GM19463 (cell line): ENCODE measurements at regions not wholly inside any gene's neighbourhood (a gene's known extent, or its start where the extent isn't known, plus 50 kb on each side); places are given as distances from the start of the nearest gene placed in this dataset.

Experiments
- ATAC-seq: cut with Tn5 transposase; IDR thresholded peaks from one replicate; pipeline ENCODE4 v1.9.1; 2021; ENCODE audit warnings: mild to moderate bottlenecking, moderate library complexity; ENCODE audit not compliant: unreplicated experiment

- ATAC-seq: no peak
Observed at GRCh38 chr17:12575641-12576040, 90.0 kb upstream of the MYOCD start.

GRCh38 chr17:12579288-12579687 lies 86.4 kb upstream of the MYOCD start:
- no peak for ATAC-seq

GRCh38 chr17:12580640-12581039 lies 85.0 kb upstream of the MYOCD start:
- no peak for ATAC-seq

DNA sequence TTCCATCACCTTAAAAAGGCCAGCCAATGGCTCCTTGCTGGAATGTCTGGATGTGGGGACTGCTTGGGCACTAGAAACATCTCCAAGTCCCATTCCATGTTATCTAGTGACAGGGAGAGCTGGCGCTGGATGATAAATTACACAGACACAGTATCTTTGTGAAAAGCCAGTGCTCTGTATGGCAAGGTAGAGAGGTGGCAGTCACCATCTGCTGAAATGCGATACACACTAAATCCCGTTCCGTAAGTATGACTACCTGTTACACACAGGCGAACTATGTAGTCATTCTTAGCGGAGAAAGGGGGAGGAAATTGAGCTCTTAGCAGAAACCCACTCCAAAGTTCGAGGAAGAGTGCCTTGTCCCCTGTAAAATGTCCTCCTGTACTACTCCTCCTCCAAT lies 81.0 kb upstream of the MYOCD start:
- ATAC-seq: no peak

DNA sequence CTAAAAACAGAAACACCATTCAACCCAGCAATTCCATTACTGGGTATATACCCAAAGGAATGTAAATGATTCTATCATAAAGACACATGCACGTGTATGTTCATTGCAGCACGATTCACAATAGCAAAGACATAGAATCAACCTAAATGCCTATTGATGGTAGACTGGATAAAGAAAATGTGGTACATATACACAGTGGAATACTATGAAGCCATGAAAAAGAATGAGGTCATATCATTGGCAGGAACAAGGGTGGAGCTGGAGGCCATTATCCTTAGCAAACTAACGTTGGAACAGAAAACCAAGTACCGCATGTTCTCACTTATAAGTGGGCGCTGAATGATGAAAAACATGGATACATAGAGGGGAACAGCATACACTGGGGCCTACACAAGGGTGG lies 77.2 kb upstream of the MYOCD start:
- ATAC-seq: no peak

GRCh38 chr17:12590417-12590816 lies 75.3 kb upstream of the MYOCD start:
- ATAC-seq: no peak

DNA sequence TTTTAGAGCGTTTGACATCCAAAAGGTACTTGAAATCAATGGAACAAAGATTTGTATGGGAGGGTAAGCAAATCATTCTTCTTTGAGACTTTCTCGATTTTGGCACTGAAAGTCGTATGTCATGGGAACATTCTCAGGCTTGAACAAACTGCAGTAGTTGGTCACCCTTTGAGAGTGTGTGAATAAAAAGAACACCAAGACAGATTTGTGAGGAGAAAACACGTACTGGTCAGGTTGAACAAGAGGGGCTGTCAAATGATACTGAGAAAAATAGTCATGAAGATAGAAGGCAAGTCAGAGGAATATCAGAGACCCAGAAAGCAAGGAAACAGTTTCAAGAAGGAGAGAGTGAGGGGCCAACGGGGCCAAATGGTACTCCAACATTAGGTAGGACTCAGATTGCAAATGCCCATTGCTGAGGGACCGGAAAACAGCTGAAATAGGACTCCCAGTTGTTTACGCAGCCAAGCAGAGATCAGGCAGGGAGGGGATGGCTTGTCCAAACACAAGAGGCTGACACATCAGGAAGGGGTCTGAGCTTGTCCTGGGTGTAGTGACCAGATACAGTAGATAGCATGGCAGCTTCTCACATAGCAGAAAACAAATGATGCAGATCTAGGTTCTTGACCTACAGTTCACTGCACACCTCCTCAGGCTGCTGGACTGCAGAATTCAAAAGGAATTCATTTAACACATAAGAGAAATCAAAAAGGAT lies 74.5 kb upstream of the MYOCD start:
- ATAC-seq: no peak

GRCh38 chr17:12592941-12593340 lies 72.7 kb upstream of the MYOCD start:
- ATAC-seq: no peak

DNA sequence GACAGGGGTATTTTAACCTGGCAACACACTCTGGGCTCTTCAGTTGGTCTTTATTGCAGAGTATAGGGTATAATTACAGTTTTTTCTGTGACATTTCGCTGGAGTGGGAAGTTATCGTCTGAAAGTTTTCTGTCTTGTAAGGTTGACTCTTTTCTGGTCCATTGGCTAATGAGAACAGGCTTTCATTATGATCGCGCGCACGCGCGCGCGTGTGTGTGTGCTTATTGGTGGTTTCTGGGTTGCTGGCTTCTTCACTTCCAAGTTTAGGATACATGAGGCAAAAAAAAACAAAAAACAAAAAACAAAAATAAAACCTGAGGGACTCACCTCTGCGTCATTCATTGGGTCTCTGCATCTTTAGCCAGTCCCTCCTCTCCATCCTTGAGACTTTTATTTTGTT lies 68.7 kb upstream of the MYOCD start:
- no peak for ATAC-seq

- ATAC-seq: no peak
Observed at GRCh38 chr17:12597895-12598294, 67.8 kb upstream of the MYOCD start.

GRCh38 chr17:12599186-12599920 lies 66.3 kb upstream of the MYOCD start:
- no peak for ATAC-seq

GRCh38 chr17:12600349-12600748 lies 65.3 kb upstream of the MYOCD start:
- no peak for ATAC-seq

- no peak for ATAC-seq
Observed at GRCh38 chr17:12603566-12603965, 62.1 kb upstream of the MYOCD start.

GRCh38 chr17:12605222-12605621 lies 60.5 kb upstream of the MYOCD start:
- no peak for ATAC-seq

GRCh38 chr17:12613566-12613965 lies 52.1 kb upstream of the MYOCD start:
- no peak for ATAC-seq
